HepG2 (cell line): ENCODE measurements at regions not wholly inside any gene's neighbourhood (a gene's known extent, or its start where the extent isn't known, plus 50 kb on each side); places are given as distances from the start of the nearest gene placed in this dataset.

Experiments used
- MAX ChIP-seq: IDR thresholded peaks from 2 replicates; pipeline ENCODE4 v1.6.1; 2012; ENCODE audit warnings: inconsistent platforms
- REST ChIP-seq, 2 experiments: IDR thresholded peaks; 2 replicates each; pipeline ENCODE4 v1.6.1; 2011 to 2012; ENCODE audit warnings: low read length in 2 of 2, borderline replicate concordance in 1 of 2, low read depth in 1 of 2, mild to moderate bottlenecking in 1 of 2, moderate library complexity in 1 of 2
- U2AF2 ChIP-seq: fragments of 200-400 bp; formaldehyde crosslinking; IDR thresholded peaks from 2 replicates; pipeline ENCODE4 v1.6.1; 2017; ENCODE audit warnings: low read depth, mild to moderate bottlenecking, low read length
- ZHX1 ChIP-seq: sonication (generic); formaldehyde crosslinking; IDR thresholded peaks from 2 replicates; pipeline ENCODE4 v1.8.1; 2022; ENCODE audit warnings: low read depth, mild to moderate bottlenecking, missing genetic modification reagents
- ZNF274 ChIP-seq: sonication (generic); formaldehyde crosslinking; IDR thresholded peaks from 2 replicates; pipeline ENCODE4 v1.5.1; 2020; ENCODE audit warnings: mild to moderate bottlenecking, missing genetic modification reagents
- ZNF510 ChIP-seq: sonication (generic); formaldehyde crosslinking; IDR thresholded peaks from 2 replicates; pipeline ENCODE4 v1.4.0; 2020; ENCODE audit warnings: low read depth, mild to moderate bottlenecking, missing genetic modification reagents

GRCh38 chr2:52818958-52819357 lies 948.6 kb upstream of the CHAC2 start:
- TF ChIP-seq ZHX1 (CRISPR knock-in tag) (no peak), MAX (no peak), ZNF274 (CRISPR knock-in tag) (no peak), ZNF510 (CRISPR knock-in tag) (no peak), REST (IDR thresholded peaks at IDR 0.05; ENCODE audit: borderline replicate concordance in 1 of 2, low read depth in 1 of 2, low read length in 2 of 2) (no peak), U2AF2 (no peak)
